ENCODE measurements at regions not wholly inside any gene's neighbourhood (a gene's known extent, or its start where the extent isn't known, plus 50 kb on each side); places are given as distances from the start of the nearest gene placed in this dataset.

DNA sequence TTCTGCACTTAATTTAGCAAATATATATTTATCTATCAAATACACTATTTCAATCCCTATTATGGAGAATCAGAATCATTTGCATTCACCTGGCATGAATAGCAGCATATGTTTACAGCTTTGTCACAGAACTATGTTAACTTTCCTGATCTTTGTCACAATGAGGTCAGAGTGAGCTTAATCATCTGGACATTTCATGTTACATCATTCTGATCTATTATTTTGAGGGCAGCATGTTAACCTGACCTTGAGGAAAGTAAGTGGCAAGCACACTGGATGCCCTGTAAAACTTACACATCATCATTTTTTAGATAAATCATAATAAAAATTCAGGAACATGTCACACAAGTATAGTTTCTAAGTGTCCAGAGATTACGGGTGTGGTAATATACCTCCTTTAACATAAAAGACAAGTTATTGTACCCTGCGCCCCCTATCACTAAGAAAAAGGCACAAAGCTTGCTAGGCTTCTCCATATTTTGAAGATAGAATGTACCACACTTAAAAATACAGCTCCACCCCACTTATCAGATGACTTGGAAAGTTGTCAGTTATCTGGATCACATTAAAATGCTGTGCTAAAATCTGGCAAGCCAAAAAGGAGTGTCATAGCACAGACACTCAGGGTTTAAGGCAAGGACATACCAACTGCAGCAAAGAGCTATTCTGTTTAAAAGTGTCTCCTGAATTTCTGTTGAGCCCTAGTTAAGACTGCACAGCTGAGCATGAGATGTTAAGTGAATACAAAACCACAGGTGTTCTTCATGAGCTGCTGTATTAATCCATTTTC lies 182.7 kb upstream of the FAT4 start:
- no peak for TF ChIP-seq CTCF (IDR thresholded peaks at IDR 0.05)
- no peak for TF ChIP-seq POLR2A (IDR thresholded peaks at IDR 0.05)
- TF ChIP-seq POLR2AphosphoS5 (IDR thresholded peaks at IDR 0.05), result no peak

All from transverse colon (tissue), 4 donors.